GM23248 (cell line): ENCODE measurements at regions not wholly inside any gene's neighbourhood (a gene's known extent, or its start where the extent isn't known, plus 50 kb on each side); places are given as distances from the start of the nearest gene placed in this dataset.

Source experiments
- EZH2 ChIP-seq: fragments of 200-600 bp; sonication (generic); IDR thresholded peaks from 2 replicates; pipeline ENCODE4 v1.6.1; 2018; ENCODE audit warnings: antibody characterized with exemption, mild to moderate bottlenecking; ENCODE audit not compliant: insufficient read depth, poor library complexity, severe bottlenecking
- EZH2phosphoT487 ChIP-seq: fragments of 200-600 bp; sonication (generic); IDR thresholded peaks from 2 replicates; pipeline ENCODE4 v1.6.1; 2018; ENCODE audit warnings: antibody characterized with exemption, moderate library complexity, mild to moderate bottlenecking, low read depth; ENCODE audit not compliant: insufficient read depth

- TF ChIP-seq EZH2, result no peak
- TF ChIP-seq EZH2phosphoT487, result no peak
Observed at GRCh38 chr11:45030778-45031177, 80.1 kb upstream of the TP53I11 start.
